CD4-positive, alpha-beta memory T cell (primary cell): ENCODE measurements at regions not wholly inside any gene's neighbourhood (a gene's known extent, or its start where the extent isn't known, plus 50 kb on each side); places are given as distances from the start of the nearest gene placed in this dataset.

ENCODE experiments used
- CTCF ChIA-PET: fragments of 350-600 bp; sonication (Branson Sonifier 250); formaldehyde crosslinking; loops from one replicate; lab custom pipeline; 2021; ENCODE audit warnings: inconsistent platforms; ENCODE audit not compliant: partially characterized antibody; lab: Charles Lee
- POLR2A ChIA-PET: fragments of 350-600 bp; sonication (Branson Sonifier 250); formaldehyde crosslinking; loops from one replicate; lab custom pipeline; 2021; ENCODE audit not compliant: partially characterized antibody; lab: Charles Lee
- DNase-seq, 5 donors: peaks; one replicate each; pipeline versions ENCODE4 v3.0.0 to v3.0.0-alpha.2; 2020 to 2022; ENCODE audit warnings: mixed read lengths in 1 of 5
- H3K27ac ChIP-seq: one replicate; pipeline ENCODE4 v1.7.0; 2013; ENCODE audit warnings: low read depth, low read length
- H3K27me3 ChIP-seq: 2 replicates; pipeline ENCODE4 v1.7.0; 2013; ENCODE audit warnings: mild to moderate bottlenecking, low read length, moderate library complexity; ENCODE audit not compliant: insufficient read depth
- H3K36me3 ChIP-seq: 2 replicates; pipeline ENCODE4 v1.7.0; 2013; ENCODE audit warnings: mild to moderate bottlenecking, low read length, moderate library complexity; ENCODE audit not compliant: insufficient read depth
- H3K4me1 ChIP-seq: 2 replicates; pipeline ENCODE4 v1.7.0; 2013; ENCODE audit warnings: mild to moderate bottlenecking, low read length, moderate library complexity; ENCODE audit not compliant: insufficient read depth
- H3K4me3 ChIP-seq, 2 donors: one replicate each; pipeline ENCODE4 v1.7.0; 2013; ENCODE audit warnings: low read length in 2 of 2, mild to moderate bottlenecking in 1 of 2
- H3K9me3 ChIP-seq, 2 donors: one replicate each; pipeline ENCODE4 v1.7.0; 2013; ENCODE audit warnings: low read length in 2 of 2, control low read depth in 1 of 2; ENCODE audit not compliant: control insufficient read depth in 1 of 2
- H3K27ac Mint-ChIP-seq, 7 donors: one replicate each; pipeline ENCODE4 v1.8.0; 2020 to 2021; ENCODE audit warnings: mixed read lengths in 7 of 7, mild to moderate bottlenecking in 6 of 7, inconsistent platforms in 3 of 7, moderate library complexity in 3 of 7
- H3K27me3 Mint-ChIP-seq, 2 donors: one replicate each; pipeline ENCODE4 v1.8.0; 2020 to 2021; ENCODE audit warnings: mixed read lengths in 2 of 2
- H3K36me3 Mint-ChIP-seq, 2 donors: one replicate each; pipeline ENCODE4 v1.8.0; 2020 to 2021; ENCODE audit warnings: mixed read lengths in 2 of 2, inconsistent platforms in 1 of 2, mild to moderate bottlenecking in 1 of 2
- H3K4me1 Mint-ChIP-seq, 4 donors: one replicate each; pipeline ENCODE4 v1.8.0; 2020 to 2021; ENCODE audit warnings: mixed read lengths in 4 of 4, mild to moderate bottlenecking in 1 of 4
- H3K4me3 Mint-ChIP-seq, 8 donors: one replicate each; pipeline ENCODE4 v1.8.0; 2020 to 2021; ENCODE audit warnings: mixed read lengths in 8 of 8, mild to moderate bottlenecking in 7 of 8, moderate library complexity in 6 of 8, inconsistent platforms in 3 of 8
- H3K9me3 Mint-ChIP-seq, 8 donors: one replicate each; pipeline ENCODE4 v1.8.0; 2020 to 2021; ENCODE audit warnings: mixed read lengths in 8 of 8, mild to moderate bottlenecking in 5 of 8, inconsistent platforms in 3 of 8, moderate library complexity in 1 of 8
- intact Hi-C: fragments of 100-400 bp; cut with micrococcal nuclease; formaldehyde crosslinking; loops from one replicate; pipeline ENCODE4 v1.15.1; 2023

- intact Hi-C loops: no loop called here
- no peak overlapping the region for H3K27ac Mint-ChIP-seq
- H3K27me3 Mint-ChIP-seq: no peaks in the 10 kb centered on the region
- no peaks in the 10 kb centered on the region for H3K36me3 ChIP-seq
- no peaks in the 10 kb centered on the region for H3K4me1 ChIP-seq
- ChIA-PET POLR2A (no interaction called here), CTCF (no interaction called here)
- H3K27me3 ChIP-seq: no peaks in the 10 kb centered on the region
- H3K9me3 ChIP-seq: no peaks in the 10 kb centered on the region
- H3K4me1 Mint-ChIP-seq: no peaks in the 10 kb centered on the region
- no peaks in the 10 kb centered on the region for H3K36me3 Mint-ChIP-seq
- no peak overlapping the region for H3K4me3 Mint-ChIP-seq
- H3K9me3 Mint-ChIP-seq: peaks cover 2 to 16% (median 6%) of the 10 kb centered on the region in 8 donors
- H3K27ac ChIP-seq: no peak overlapping the region
- H3K4me3 ChIP-seq: no peak overlapping the region
- DNase-seq: no peak
These were observed 53.4 kb downstream of the MC4R start for GRCh38 chr18:60319129-60319528.

DNA sequence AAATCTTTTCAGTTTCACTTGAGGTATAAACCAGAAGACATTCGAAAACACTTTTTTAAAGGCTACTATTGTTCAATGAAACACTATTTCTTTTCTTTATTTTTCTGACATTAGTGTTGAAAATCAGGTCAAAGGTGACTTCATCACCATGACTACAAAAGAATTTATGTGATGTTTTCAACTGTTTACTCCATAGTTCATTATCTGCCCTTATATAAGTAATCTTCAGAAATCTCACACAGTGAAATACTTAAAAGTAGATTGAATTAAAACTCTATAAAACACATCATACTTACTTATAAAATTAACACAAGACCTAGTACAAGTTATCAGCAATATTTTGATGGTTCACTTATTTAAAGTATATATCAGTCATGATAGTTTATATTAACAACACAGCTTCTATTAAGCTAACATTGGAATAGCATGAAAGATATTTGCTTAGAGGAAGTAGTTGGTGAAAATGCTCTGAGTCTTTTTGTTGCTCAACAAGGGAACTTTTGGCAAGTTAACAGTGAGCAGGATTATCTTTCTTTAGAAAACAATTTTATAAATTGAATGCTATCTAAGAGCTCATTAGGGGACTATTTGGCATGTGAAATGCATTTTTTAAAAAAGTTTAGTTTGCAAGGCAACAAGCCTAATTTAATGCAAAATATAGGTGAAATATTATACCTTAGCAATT lies 60.8 kb downstream of the MC4R start:
- H3K27me3 ChIP-seq: no peaks in the 10 kb centered on the region
- no peak for DNase-seq
- Mint-ChIP-seq H3K4me3 (no peak overlapping the region), H3K9me3 (peaks cover 0 to 10% (median 2%) of the 10 kb centered on the region in 8 donors), H3K36me3 (no peaks in the 10 kb centered on the region), H3K27ac (no peak overlapping the region), H3K4me1 (no peaks in the 10 kb centered on the region), H3K27me3 (no peaks in the 10 kb centered on the region)
- CTCF ChIA-PET: no interaction called here
- no peaks in the 10 kb centered on the region for H3K36me3 ChIP-seq
- H3K4me3 ChIP-seq: no peak overlapping the region
- H3K27ac ChIP-seq: no peak overlapping the region
- intact Hi-C loops: no loop called here
- no peaks in the 10 kb centered on the region for H3K4me1 ChIP-seq
- POLR2A ChIA-PET: no interaction called here
- no peaks in the 10 kb centered on the region for H3K9me3 ChIP-seq

GRCh38 chr18:60295674-60296073 lies 76.9 kb downstream of the MC4R start:
- H3K4me1 ChIP-seq: no peaks in the 10 kb centered on the region
- Mint-ChIP-seq H3K27ac (no peak overlapping the region), H3K9me3 (peaks cover 2 to 9% (median 3%) of the 10 kb centered on the region in 8 donors), H3K27me3 (no peaks in the 10 kb centered on the region), H3K4me1 (no peaks in the 10 kb centered on the region), H3K36me3 (no peaks in the 10 kb centered on the region), H3K4me3 (no peak overlapping the region)
- H3K27ac ChIP-seq: no peak overlapping the region
- H3K4me3 ChIP-seq: no peak overlapping the region
- H3K36me3 ChIP-seq: no peaks in the 10 kb centered on the region
- POLR2A ChIA-PET: no interaction called here
- CTCF ChIA-PET: no interaction called here
- no peaks in the 10 kb centered on the region for H3K27me3 ChIP-seq
- DNase-seq: no peak
- no peaks in the 10 kb centered on the region for H3K9me3 ChIP-seq
- intact Hi-C loops: no loop called here

GRCh38 chr18:60292186-60292585 lies 80.4 kb downstream of the MC4R start:
- Mint-ChIP-seq H3K4me3 (no peak overlapping the region), H3K36me3 (no peaks in the 10 kb centered on the region), H3K27me3 (no peaks in the 10 kb centered on the region), H3K27ac (no peak overlapping the region), H3K9me3 (peaks cover 0 to 9% (median 3%) of the 10 kb centered on the region in 8 donors), H3K4me1 (no peaks in the 10 kb centered on the region)
- intact Hi-C loops: no loop called here
- H3K9me3 ChIP-seq: no peaks in the 10 kb centered on the region
- no peaks in the 10 kb centered on the region for H3K4me1 ChIP-seq
- DNase-seq: no peak
- no peaks in the 10 kb centered on the region for H3K27me3 ChIP-seq
- H3K36me3 ChIP-seq: no peaks in the 10 kb centered on the region
- CTCF ChIA-PET: no interaction called here
- no peak overlapping the region for H3K27ac ChIP-seq
- POLR2A ChIA-PET: interaction anchor here (0.6 kb wide), 1 partner anchor 708 kb away, joined by 3 read pairs; no protein-coding TSS in a partner anchor
- no peak overlapping the region for H3K4me3 ChIP-seq

- ChIA-PET CTCF (no interaction called here), POLR2A (no interaction called here)
- no peaks in the 10 kb centered on the region for H3K27me3 ChIP-seq
These were observed 93.2 kb downstream of the MC4R start for GRCh38 chr18:60279391-60279790.

GRCh38 chr18:60277855-60278480 lies 94.6 kb downstream of the MC4R start:
- intact Hi-C loops: no loop called here
- Histone ChIP-seq H3K4me3 (no peak overlapping the region), H3K4me1 (no peaks in the 10 kb centered on the region), H3K27me3 (no peaks in the 10 kb centered on the region), H3K9me3 (no peaks in the 10 kb centered on the region), H3K27ac (no peak overlapping the region), H3K36me3 (no peaks in the 10 kb centered on the region)
- no peak for DNase-seq
- POLR2A ChIA-PET: no interaction called here
- H3K27ac Mint-ChIP-seq: no peak overlapping the region
- H3K4me3 Mint-ChIP-seq: no peak overlapping the region
- no peaks in the 10 kb centered on the region for H3K36me3 Mint-ChIP-seq
- CTCF ChIA-PET: no interaction called here
- peaks cover 0 to 4% (median 0%) of the 10 kb centered on the region in 8 donors for H3K9me3 Mint-ChIP-seq
- H3K4me1 Mint-ChIP-seq: no peaks in the 10 kb centered on the region
- no peaks in the 10 kb centered on the region for H3K27me3 Mint-ChIP-seq

More at GRCh38 chr18:60279391-60279790, 93.2 kb downstream of the MC4R start:
- H3K27ac ChIP-seq: no peak overlapping the region
- H3K9me3 ChIP-seq: no peaks in the 10 kb centered on the region
- H3K36me3 Mint-ChIP-seq: no peaks in the 10 kb centered on the region
- H3K9me3 Mint-ChIP-seq: no peaks in the 10 kb centered on the region
- DNase-seq: no peak
- intact Hi-C loops: no loop called here
- no peaks in the 10 kb centered on the region for H3K4me1 Mint-ChIP-seq
- no peak overlapping the region for H3K4me3 Mint-ChIP-seq
- H3K4me3 ChIP-seq: no peak overlapping the region
- no peak overlapping the region for H3K27ac Mint-ChIP-seq
- no peaks in the 10 kb centered on the region for H3K27me3 Mint-ChIP-seq
- H3K36me3 ChIP-seq: no peaks in the 10 kb centered on the region
- no peaks in the 10 kb centered on the region for H3K4me1 ChIP-seq

DNA sequence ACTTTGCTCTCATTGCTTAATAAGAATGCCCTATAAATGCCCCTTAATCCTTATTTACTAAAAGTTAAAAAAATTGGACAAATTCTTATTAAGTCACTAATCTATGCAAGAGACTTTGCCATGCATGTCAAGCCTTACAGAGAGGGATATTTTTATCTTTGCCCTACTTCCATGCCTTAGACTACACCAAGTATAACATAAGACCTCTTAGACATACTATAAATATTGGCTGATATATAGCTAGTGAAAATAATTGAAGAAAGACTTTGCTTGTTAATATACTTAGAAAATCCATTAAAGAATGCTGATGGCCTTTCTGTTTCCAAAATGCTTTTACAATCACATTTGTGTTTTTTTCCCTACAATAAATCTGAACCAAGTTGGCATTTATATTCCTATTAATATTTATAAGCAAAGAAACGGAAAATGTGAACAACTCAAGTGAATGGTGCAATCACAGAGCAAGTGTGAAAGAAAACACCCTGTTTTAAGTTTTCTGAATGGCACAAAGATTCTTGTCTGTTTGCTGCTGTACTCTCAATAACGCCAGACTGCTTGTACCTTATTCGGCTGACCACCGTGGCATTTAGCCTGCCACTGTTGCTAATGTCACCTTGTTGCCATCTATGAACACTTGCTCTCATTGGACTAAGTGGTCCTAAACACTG lies 105.0 kb downstream of the MC4R start:
- H3K27ac Mint-ChIP-seq: no peak overlapping the region
- H3K36me3 Mint-ChIP-seq: no peaks in the 10 kb centered on the region
- Histone ChIP-seq H3K27me3 (no peaks in the 10 kb centered on the region), H3K27ac (no peak overlapping the region), H3K36me3 (no peaks in the 10 kb centered on the region), H3K9me3 (no peaks in the 10 kb centered on the region), H3K4me1 (no peaks in the 10 kb centered on the region), H3K4me3 (no peak overlapping the region)
- no peak for DNase-seq
- POLR2A ChIA-PET: no interaction called here
- intact Hi-C loops: no loop called here
- no peaks in the 10 kb centered on the region for H3K4me1 Mint-ChIP-seq
- CTCF ChIA-PET: no interaction called here
- no peaks in the 10 kb centered on the region for H3K27me3 Mint-ChIP-seq
- no peak overlapping the region for H3K4me3 Mint-ChIP-seq
- H3K9me3 Mint-ChIP-seq: peaks cover 0 to 14% (median 4%) of the 10 kb centered on the region in 8 donors
